Smooth muscle cell (in vitro differentiated cells): ENCODE measurements at regions not wholly inside any gene's neighbourhood (a gene's known extent, or its start where the extent isn't known, plus 50 kb on each side); places are given as distances from the start of the nearest gene placed in this dataset.

Source experiments
- DNase-seq: peaks from one replicate; lab custom pipeline; 2025; ENCODE audit not compliant: unreplicated experiment; lab: John Stamatoyannopoulos, UW
- H2AFZ ChIP-seq: fragments of 200-600 bp; sonication (generic); 2 replicates; pipeline ENCODE4 v1.6.0; 2016; ENCODE audit warnings: antibody characterized with exemption, low read depth, mild to moderate bottlenecking
- H3F3A ChIP-seq: fragments of 200-600 bp; sonication (generic); 2 replicates; pipeline ENCODE4 v1.6.0; 2017; ENCODE audit warnings: antibody characterized with exemption, low read depth
- H3K27ac ChIP-seq: fragments of 200-600 bp; sonication (generic); 2 replicates; pipeline ENCODE4 v1.5.1; 2016; ENCODE audit warnings: low read depth, mild to moderate bottlenecking
- H3K27me3 ChIP-seq: fragments of 200-600 bp; sonication (generic); 2 replicates; pipeline ENCODE4 v1.6.1; 2016; ENCODE audit warnings: low read depth, mild to moderate bottlenecking
- H3K36me3 ChIP-seq: fragments of 200-600 bp; sonication (generic); 2 replicates; pipeline ENCODE4 v1.5.1; 2016; ENCODE audit warnings: low read depth
- H3K4me1 ChIP-seq: fragments of 200-600 bp; sonication (generic); 2 replicates; pipeline ENCODE4 v1.5.1; 2016; ENCODE audit warnings: low read depth
- H3K4me2 ChIP-seq: fragments of 200-600 bp; sonication (generic); 2 replicates; pipeline ENCODE4 v1.6.0; 2016; ENCODE audit warnings: mild to moderate bottlenecking
- H3K4me3 ChIP-seq: fragments of 200-600 bp; sonication (generic); 2 replicates; pipeline ENCODE4 v1.5.1; 2016; ENCODE audit warnings: mild to moderate bottlenecking
- H3K79me2 ChIP-seq: fragments of 200-600 bp; sonication (generic); 2 replicates; pipeline ENCODE4 v1.6.0; 2016; ENCODE audit warnings: low read depth, mild to moderate bottlenecking
- H3K9ac ChIP-seq: fragments of 200-600 bp; sonication (generic); 2 replicates; pipeline ENCODE4 v1.6.0; 2016; ENCODE audit warnings: low read depth
- H3K9me3 ChIP-seq: fragments of 200-600 bp; sonication (generic); replicated peaks from 2 replicates; pipeline ENCODE4 v1.5.1; 2016; ENCODE audit warnings: low read depth
- H4K20me1 ChIP-seq: fragments of 200-600 bp; sonication (generic); 2 replicates; pipeline ENCODE4 v1.6.0; 2016; ENCODE audit warnings: low read depth
- WGBS: methylation state at CpG from one replicate; pipeline ENCODE4 v1.1.7; 2016; ENCODE audit warnings: low lambda C conversion rate; 5-methylcytosine and 5-hydroxymethylcytosine counted together
- TF ChIP-seq, protein P1 (sequence below): fragments of 200-600 bp; sonication (generic); IDR thresholded peaks from 2 replicates; pipeline ENCODE4 v1.5.1; 2017; ENCODE audit warnings: borderline replicate concordance, mild to moderate bottlenecking, antibody characterized with exemption; ENCODE audit not compliant: insufficient read depth, poor library complexity, severe bottlenecking

DNA sequence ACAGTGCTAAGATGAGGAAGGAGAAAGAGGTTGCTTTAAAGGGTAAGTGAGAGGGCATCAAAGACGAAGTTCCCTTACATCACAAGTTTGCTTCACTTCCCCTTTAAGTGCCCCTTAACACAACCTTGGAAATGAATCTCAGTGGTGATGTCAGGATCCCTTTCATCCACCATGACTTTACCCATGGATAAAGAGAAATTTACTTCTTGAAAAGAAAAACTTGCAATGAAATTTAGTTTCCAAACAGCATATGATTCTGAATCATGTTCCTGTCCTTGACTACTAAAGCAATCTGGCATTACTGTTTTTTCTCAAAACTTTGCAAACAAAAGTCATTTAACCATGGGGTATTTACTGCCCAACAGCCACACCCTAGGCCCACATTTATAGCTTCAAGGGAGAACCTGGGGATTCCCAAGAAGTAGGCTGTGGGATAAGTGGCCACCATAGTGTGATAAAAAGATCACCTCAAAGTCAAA is 135.9 kb downstream of the ITGB8 start:
- Histone ChIP-seq H3K4me2 (no peak overlapping the region), H3K36me3 (no peaks in the 10 kb centered on the region), H3F3A (no peaks in the 10 kb centered on the region), H3K4me1 (no peaks in the 10 kb centered on the region), H2AFZ (no peak overlapping the region), H3K9ac (no peak overlapping the region), H3K27me3 (no peaks in the 10 kb centered on the region), H3K79me2 (no peaks in the 10 kb centered on the region), H3K4me3 (no peak overlapping the region), H3K9me3 (no peaks in the 10 kb centered on the region), H4K20me1 (no peaks in the 10 kb centered on the region), H3K27ac (no peak overlapping the region)
- TF ChIP-seq, protein P1, sequence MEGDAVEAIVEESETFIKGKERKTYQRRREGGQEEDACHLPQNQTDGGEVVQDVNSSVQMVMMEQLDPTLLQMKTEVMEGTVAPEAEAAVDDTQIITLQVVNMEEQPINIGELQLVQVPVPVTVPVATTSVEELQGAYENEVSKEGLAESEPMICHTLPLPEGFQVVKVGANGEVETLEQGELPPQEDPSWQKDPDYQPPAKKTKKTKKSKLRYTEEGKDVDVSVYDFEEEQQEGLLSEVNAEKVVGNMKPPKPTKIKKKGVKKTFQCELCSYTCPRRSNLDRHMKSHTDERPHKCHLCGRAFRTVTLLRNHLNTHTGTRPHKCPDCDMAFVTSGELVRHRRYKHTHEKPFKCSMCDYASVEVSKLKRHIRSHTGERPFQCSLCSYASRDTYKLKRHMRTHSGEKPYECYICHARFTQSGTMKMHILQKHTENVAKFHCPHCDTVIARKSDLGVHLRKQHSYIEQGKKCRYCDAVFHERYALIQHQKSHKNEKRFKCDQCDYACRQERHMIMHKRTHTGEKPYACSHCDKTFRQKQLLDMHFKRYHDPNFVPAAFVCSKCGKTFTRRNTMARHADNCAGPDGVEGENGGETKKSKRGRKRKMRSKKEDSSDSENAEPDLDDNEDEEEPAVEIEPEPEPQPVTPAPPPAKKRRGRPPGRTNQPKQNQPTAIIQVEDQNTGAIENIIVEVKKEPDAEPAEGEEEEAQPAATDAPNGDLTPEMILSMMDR = no peak
- 100% methylated on average over 1 of the region's 1 CpG for WGBS
- no peak for DNase-seq

DNA sequence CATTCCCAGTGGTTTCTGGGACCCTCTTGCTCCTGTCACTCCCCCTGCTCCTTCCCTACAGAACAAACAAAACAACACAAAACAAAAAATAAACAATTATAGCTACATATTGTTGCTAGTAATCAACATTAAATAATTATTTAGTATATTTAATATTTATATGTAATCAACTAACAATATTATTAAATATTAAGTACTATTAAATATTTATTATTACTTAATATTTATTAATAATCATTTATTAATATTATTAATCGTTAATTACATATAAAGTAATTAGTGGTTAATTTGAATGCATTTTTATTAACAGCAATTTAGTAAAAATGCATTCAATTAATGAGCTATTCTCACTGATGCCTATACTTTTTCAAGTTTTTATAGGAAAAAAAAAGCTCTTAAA is 139.4 kb downstream of the ITGB8 start:
- Histone ChIP-seq H3K27me3 (no peaks in the 10 kb centered on the region), H3K79me2 (no peaks in the 10 kb centered on the region), H3K4me2 (no peak overlapping the region), H2AFZ (no peak overlapping the region), H3K4me1 (no peaks in the 10 kb centered on the region), H3K4me3 (no peak overlapping the region), H4K20me1 (no peaks in the 10 kb centered on the region), H3K36me3 (no peaks in the 10 kb centered on the region), H3K27ac (no peak overlapping the region), H3K9ac (no peak overlapping the region), H3F3A (no peaks in the 10 kb centered on the region), H3K9me3 (no peaks in the 10 kb centered on the region)
- WGBS = 40% methylated on average over 1 of the region's 1 CpG
- DNase-seq = no peak
- TF ChIP-seq, protein P1 = no peak

DNA sequence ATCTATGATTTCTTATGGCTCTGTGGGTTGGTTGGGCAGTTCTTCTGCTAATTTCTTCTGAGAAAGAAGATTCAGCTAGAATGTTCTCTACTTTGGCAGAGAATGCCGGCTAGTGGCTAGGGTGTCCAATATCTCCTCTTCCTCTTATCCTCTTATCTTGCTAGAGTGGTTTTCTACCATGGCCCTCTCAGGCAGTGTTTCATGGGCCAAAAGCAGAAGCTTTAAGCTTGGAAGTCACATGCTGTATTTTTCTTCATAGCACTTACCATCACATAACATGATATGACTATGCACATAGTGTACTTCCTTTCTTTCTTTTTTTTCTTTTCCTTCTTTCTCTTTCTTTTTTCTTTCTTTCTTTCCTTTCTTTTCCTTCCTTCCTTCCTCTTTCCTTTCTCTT is 140.0 kb downstream of the ITGB8 start:
- no peaks in the 10 kb centered on the region for H3K4me1 ChIP-seq
- no peak for DNase-seq
- no peaks in the 10 kb centered on the region for H3K36me3 ChIP-seq
- no peaks in the 10 kb centered on the region for H3K79me2 ChIP-seq
- 59% methylated on average over 1 of the region's 1 CpG for WGBS
- no peak overlapping the region for H3K9ac ChIP-seq
- no peak overlapping the region for H3K4me3 ChIP-seq
- H4K20me1 ChIP-seq = no peaks in the 10 kb centered on the region
- no peaks in the 10 kb centered on the region for H3K27me3 ChIP-seq
- H2AFZ ChIP-seq = no peak overlapping the region
- no peak overlapping the region for H3K27ac ChIP-seq
- TF ChIP-seq, protein P1 = no peak
- no peak overlapping the region for H3K4me2 ChIP-seq
- H3K9me3 ChIP-seq = no peaks in the 10 kb centered on the region
- no peaks in the 10 kb centered on the region for H3F3A ChIP-seq

DNA sequence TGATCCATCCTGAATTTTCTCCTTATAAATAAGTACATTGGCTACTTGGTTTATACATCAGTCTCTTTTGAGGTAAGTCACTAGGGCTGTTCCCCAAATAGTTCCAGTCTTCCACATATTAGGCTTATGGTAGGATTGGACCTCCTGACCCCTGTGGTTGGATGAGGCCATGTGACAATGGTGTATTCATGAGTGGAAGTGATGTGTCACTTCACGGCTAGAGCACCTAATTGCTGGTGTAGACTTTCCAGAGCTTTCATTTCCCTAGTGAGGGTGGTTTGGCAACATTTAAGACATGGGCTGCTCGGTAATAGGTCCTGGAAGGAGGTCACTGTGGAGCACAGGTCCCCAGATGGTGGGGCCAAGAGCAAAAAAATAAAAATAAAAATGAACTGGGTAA is 141.2 kb upstream of the ABCB5 start:
- Histone ChIP-seq H3K27ac (no peak overlapping the region), H3K4me1 (no peaks in the 10 kb centered on the region), H3K27me3 (peaks cover 3% of the 10 kb centered on the region), H3K4me3 (no peak overlapping the region), H3K4me2 (no peak overlapping the region), H3F3A (no peaks in the 10 kb centered on the region), H3K9ac (no peak overlapping the region), H3K9me3 (no peaks in the 10 kb centered on the region), H3K36me3 (no peaks in the 10 kb centered on the region), H2AFZ (no peak overlapping the region), H4K20me1 (no peaks in the 10 kb centered on the region), H3K79me2 (no peaks in the 10 kb centered on the region)
- TF ChIP-seq, protein P1 = no peak
- 81% methylated on average over 2 of the region's 2 CpGs for WGBS
- DNase-seq = no peak
